RPMI7951 (cell line): ENCODE measurements at regions not wholly inside any gene's neighbourhood (a gene's known extent, or its start where the extent isn't known, plus 50 kb on each side); places are given as distances from the start of the nearest gene placed in this dataset.
"Not testable (repeated sequence)": the region's sequence is repeated elsewhere in the genome, so short reads cannot be mapped to it uniquely, and the experiment has no call there.

Experiments
- DNase-seq: peaks from one replicate; pipeline ENCODE4 v3.0.0-alpha.2; 2012; ENCODE audit warnings: low read depth

DNA sequence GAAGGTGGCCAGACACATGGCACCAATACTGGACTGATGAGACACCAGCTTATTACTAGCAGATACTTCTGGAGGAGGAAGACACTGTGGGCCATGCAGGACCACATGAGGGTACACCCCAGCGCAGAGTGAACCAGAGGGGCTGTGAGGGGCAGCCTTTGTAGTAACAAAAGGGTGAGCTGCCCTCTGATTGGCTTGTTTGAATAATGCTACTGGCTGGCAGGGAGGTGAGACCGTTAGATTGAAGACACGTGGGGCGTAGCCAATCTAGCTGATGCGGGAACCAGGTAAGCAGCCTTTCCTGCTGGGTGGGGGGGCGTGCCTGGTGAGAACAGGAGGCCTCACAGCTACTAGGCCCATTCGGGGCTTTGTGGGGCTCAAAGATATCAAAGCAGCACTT is 102.8 kb upstream of the SEC14L1 start:
- no peak for DNase-seq

DNA sequence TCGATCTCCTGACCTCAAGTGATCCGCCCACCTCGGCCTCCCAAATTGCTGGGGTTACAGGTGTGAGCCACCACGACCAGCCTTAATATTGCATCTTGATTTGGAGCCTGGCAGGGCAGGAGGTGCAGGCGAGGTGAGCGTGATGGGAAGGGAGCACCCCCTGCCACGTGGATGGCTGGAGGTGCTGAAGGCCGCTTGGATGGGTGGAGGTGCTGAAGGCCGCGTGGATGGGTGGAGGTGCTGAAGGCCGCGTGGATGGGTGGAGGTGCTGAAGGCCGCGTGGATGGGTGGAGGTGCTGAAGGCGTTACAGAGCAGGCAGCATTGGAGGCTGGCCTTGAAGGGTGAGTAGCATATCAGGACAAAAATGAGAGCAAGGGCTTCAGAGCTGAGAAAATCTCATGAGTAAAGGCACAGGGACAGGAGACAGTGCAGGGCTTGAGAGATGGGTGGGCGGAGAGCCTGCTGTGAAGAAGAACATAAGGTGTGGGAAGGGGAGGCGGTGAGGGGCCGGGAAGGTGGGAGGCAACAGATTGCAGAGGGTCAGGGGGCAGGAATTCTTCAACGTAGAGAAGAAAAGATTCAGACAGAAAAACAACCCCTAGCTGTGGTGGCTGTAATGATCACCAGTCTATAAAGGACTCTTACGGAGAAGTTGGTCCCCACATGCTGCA is 101.7 kb upstream of the SEC14L1 start:
- DNase-seq, result no peak

DNA sequence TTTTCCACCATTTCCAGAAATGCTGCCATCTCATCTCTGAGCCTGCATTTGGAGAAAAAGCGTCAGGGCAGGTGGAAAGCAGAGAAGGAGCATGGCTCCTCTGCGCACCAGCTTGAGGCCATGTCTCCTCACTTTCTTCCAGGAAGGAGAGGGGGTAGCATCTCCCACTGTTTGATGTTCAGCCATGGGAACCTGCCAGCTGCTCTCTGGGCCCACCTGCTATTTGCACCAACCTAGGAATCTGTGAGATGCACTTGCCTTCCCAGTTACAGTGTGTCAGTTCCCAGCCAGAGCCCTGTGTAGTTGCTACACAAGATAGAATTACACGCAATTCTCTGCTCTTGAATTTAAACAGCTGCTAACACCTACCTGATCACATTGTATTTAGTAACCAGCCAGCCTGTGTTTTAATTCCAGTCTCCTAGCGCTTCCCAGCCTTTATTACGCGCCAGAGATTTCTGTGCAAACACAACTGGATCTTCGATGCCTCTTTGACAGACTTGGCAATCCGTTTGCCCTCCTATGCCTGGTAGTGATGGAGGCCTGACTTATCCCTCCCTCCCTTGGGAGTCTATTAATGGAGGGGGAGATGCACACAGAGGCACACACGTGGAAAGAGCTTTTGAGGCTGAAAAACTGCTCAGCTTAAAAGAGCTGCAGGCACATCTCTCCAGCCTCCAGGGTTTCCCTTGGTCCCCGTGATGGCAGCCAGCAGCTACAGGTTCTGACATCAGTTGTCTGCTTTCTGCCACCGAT is 98.1 kb upstream of the SEC14L1 start:
- DNase-seq, result no peak

DNA sequence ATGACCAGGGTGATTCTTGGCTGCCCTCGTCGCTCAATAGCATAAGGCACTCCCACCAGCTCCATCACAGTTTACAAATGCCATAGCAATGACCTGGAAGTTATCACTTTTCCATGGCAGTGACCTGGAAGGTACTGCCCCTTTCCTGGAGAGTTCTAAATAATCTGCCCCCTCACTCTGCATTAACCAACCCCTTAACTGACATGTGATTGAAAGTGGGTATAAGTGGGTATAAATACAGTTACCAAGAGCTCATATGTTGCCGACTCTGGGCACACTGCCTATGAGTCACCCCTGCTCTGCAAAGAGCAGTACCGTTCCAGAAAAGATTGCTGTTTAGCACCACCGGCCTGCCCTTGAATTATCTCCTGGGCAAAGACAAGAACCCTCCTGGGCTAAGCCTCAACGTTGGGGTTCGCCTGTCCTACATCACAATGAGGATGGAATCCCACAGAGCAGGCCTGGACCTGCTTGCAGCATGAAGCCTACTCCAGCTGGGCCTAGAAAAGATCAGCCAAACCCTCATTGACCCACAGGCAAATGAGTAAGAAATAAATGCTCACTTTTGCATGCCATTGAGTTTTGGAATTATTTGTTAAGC is 95.2 kb upstream of the SEC14L1 start:
- peak; percentile 58 for DNase-seq

DNA sequence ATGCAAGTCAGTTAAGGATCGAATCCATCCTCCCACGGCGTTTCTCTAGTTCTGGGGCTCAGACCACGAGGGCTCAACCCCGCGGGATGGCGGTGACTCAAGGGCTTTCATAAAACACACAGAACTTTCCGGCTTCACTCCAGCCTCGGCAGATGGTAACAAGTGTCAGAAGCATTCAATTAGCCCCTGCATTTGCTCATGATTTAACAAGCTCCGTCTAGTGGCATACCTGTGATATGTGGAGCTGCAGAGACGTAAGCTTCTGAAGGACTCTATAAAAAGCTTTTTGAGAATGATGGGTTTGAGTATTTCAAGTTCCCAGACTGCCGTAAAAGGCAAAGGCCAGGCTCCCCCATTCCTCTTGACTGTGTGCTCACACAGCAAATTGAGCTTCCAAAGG is 91.3 kb upstream of the SEC14L1 start:
- DNase-seq, result peak; percentile 30

DNA sequence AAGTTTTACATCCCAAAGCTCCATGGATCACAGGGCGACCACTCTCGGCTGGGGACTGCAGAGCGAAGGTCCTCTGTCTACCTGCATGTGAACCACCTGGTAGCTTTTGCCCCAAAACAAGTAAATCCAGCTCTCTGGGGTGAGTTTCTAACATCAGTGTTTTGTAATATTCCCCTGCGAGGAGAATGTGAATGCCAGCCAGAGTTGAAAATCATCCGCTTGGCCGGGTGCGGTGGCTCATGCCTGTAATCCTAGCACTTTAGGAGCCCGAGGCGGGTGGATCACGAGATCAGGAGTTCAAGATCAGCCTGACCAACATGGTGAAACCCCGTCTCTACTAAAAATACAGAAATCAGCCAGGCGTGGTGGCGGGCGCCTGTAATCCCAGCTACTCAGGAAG is 89.9 kb upstream of the SEC14L1 start:
- not testable (repeated sequence) for DNase-seq

DNA sequence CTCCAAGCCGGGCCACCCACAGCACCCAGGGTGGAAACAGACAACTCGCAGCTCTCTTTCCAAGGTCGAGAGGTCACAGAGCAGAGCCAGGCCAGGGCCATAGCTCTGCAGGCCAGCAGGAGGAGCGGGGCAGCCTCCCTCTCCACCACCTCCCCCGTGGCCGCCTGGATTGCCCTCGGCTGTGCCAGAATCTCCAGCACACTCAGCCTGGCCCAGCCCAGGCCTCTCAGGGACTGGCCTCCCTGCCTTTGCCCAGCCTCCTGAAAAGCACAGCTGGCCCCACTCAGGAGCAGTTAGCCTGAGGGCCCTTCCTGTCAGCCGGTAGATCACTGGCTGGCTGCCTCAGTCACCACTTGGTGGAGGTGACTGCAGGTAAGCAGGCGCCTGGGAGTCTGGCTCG is 85.8 kb upstream of the SEC14L1 start:
- DNase-seq, result no peak

DNA sequence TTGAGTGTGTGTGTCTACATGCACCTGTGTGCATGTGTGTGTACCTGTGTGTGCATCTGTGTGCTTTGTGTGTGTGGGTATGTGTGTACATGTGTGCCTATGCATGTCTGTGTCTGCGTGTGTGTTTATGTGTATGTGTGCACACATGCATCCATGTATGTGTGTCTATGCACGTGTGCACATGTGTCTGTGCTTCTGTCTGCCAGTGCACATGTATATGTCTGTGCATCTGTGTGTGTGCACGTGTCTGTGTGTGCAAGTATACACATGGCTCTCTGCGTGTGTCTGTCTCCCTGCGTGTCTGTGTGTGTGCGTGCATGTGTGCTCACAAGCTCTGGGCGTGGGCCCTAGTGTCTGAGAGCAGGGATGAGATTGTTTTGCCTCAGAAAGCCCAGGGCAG is 85.3 kb upstream of the SEC14L1 start:
- DNase-seq, result no peak

DNA sequence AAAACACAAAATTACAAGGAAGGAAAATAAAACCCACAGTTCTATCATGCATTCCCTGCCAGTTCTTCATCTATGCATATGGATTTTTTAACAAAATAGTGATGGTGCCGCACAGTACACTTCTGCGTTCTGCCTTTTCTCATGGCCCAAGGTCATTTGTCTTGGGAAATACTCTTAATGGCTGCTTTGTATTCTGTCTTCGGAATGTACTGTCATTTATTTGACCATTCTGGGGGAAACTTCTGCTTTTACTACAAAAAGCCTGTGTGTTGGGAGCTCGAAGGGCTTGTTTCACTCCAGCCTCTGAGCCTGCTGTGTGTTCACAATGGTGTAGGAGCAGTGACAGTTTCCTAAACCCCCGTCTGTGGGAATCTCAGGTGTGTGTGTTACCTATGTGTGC is 82.8 kb upstream of the SEC14L1 start:
- DNase-seq, result no peak

DNA sequence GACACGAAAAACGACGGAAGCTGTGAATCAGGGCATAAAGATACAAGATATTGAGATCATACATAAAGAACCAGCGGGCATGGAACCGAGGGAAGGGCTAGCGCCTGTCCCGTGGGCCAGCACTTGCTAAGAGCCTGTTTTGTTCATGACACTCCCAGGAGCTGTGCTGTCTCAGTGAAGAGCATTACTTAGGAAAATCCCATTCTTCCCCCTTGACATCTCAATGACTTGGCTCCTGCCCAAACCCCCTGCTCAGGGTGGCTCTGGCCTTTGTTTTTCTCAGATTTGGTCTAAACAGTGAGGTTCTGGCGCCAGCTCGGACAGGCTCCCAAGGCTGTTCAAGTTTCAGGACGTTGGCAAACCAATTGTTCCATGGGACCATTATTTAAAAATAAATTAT is 79.1 kb upstream of the SEC14L1 start:
- DNase-seq, result no peak

DNA sequence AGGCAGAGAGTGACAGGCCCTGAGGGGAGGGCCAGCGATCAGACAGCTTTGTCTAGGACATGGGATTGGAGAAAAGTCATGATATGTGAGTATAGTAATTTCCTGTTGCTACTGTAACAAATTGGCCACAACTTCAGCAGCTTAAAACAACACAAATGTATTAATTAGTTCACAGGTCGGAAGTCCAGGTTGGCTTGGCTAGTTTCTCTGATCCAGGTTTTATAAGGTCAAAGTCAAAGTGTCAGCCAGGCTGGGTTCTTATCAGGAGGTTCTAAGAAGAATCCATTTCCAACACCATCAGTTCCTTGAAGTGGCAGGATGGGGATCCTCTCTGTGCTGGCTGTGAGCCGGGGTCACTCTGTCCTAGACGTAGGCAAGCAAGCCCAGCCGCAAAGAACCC is 76.2 kb upstream of the SEC14L1 start:
- DNase-seq, result no peak

DNA sequence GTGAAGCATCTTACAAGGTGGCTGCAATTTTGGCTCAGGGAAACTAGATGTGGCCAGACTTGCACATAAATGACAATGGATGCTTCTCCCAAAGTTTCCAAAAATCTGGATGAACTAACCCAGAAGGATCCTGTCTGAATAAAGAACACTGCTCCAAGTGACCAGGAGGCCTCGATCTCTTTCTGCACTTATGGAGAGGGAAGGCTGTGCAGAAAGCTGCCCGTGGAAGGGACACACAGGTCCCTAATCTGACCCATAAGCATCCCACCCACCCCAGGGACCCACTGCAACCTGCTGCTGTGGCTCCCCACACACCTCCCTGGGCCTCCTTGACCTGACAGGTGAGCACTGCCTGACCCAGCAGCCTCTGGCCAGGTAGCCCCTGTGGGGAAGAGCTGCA is 74.6 kb upstream of the SEC14L1 start:
- DNase-seq, result no peak

DNA sequence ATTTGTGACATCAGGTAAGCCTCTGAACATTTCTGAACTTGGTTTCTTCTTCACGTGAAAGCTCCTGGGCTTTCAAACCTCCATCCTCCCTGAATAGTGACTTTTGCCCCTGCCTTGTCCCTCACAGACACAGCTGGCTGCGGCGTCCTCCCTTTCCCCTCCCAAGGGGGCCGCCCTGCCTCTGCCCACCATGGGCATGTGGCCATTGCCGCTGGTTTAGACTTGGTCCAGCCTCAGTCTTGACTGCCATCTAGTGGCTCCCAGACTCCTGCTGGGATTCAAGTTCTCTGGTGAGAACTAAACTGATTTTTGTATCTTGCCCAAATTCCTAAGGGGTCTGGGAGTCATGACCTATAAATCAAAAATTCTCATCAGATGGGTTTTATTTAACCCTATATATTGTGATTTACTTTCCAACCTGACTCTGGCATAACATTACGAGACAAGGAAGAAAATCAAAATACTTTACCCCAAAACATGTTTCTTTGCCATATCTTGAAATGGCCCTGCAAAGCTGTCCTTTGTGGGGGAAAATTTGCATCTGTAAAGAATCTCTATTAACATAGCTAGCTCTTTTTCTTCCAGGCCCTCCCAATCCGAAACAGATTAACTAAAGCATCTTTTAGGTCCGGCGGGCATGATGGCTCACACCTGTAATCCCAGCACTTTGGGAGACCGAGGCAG is 73.9 kb upstream of the SEC14L1 start:
- peak; percentile 51 for DNase-seq

DNA sequence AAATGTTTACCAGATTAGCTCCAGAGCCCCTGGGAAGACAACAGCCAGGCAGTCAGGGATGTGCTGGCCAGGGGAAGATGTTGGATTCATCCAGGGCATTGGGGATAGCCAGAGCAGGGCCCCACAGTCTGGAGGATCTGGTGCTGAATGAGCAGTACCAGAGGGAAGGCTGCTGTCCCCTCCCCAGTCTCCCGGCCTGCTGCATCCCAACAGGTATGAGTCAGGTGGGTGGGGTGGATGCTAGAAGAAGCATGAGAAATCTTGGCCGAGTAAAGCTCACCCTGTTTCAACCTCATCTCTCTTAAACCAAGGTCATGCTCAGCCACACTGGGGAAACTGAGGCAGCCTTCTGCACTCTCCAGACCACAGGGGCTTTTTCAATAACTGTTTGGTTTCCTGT is 71.9 kb upstream of the SEC14L1 start:
- DNase-seq, result no peak

DNA sequence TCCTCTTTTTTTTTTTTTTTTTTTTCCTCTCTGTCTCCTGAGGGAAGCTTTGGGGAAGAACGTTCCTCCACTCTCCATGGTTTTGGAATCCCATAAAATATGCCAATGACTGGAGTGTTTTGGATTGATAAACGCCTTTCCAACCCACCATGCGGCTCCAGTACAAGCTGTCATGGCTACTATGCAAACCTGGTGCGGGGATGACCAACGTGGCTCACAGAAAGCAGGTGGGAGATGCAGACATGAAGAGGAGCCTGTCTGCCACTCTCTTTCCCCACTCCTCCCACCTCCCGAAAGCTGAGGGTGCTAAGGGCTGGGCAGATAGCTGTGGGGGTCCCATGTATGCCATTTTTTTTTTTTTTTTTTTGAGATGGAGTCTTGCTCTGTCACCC is 69.9 kb upstream of the SEC14L1 start:
- no peak for DNase-seq

DNA sequence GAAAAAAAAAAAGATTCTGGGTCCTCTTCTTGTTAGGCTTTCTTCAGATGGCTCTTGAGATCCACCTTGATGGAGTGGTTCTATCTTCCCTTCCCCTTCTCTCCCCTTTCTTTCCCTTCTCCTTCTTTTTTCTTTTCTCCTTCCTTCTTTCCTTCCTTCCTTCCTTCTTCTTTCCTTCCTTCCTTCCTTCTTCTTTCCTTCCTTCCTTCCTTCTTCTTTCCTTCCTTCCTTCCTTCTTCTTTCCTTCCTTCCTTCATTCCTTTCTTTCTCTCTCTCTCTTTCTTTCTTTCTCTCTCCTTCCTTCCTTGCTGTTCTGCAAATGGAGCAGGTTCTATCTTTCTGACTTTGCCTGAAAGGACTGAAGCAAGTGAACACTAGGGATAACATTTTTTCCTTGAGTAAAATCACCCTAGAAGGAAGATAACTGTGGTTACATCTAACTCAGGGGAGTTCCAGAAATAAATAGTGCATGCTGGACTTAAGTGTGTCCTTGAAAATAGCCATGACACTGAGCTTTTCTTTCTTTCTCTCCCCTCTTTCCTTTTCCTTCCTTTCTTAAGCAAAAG is 68.8 kb upstream of the SEC14L1 start:
- DNase-seq, result no peak

DNA sequence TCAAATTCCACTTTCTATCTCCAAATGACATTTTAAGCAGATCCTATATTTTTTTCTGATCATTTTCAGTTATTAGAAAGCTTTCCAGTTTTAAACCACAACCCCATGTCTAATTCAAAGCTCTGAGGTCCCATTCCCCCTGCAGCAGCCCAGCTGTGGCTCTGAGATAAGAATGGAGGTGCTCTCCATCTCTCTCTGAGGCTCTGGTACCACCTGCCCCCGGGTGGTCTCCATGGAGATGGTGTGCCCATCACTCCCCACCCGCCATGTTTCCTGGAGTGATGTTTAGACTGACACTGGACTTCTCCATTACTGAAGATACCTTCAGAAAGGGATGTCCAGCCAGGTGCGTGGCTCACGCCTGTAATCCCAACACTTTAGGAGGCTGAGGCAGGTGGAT is 68.1 kb upstream of the SEC14L1 start:
- DNase-seq, result no peak

DNA sequence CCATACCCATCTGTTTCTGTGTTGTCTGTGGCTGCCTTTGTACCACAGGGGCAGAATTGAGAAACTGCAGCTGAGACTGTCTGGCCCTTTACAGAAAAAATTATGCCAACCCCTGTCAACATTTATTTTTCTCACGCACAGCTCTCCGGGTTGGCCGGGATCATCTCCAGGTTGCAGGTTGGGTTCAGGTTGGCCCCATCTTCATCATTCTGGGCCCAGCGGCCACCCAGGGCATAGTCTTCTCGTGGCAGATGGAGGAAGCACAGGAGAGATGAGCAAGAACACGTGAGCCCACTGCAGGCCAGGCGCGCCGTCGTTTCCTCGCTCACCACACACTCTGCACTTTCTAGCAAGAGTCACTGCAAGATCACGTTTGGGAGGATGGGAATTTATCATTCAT is 66.1 kb upstream of the SEC14L1 start:
- no peak for DNase-seq

DNA sequence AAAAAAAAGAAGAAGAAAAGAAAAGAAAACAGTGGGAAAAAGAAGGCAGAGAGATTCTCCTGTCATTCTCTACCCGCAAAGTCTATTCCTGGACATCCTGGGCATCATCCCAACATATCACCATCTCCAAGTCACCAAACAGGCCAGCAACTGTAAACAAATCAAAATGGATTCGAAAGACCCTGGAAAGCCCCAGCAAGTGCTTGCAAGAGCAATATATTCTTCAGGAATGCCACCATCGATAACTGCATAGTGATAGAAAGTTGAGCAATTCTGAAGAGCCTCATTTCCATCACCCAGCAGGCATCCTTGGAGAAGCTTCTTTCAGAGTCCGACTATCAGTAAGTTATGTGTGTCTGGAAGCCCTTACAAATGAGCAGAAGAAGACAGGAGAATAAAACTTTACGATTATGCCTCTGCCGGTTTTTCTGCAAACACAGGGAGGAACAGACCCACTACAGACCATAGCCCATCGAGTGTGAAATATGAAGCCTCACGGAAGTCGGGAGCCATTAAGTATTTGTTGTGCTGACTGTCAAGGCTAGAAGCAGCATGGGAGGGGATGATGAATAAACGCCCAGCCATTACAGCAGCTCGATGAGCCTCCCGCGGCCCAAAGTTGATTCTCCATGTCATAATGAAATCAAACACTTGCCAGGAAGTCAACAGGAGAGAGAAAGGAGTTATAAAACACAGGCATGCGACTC is 64.5 kb upstream of the SEC14L1 start:
- peak; percentile 18 for DNase-seq

DNA sequence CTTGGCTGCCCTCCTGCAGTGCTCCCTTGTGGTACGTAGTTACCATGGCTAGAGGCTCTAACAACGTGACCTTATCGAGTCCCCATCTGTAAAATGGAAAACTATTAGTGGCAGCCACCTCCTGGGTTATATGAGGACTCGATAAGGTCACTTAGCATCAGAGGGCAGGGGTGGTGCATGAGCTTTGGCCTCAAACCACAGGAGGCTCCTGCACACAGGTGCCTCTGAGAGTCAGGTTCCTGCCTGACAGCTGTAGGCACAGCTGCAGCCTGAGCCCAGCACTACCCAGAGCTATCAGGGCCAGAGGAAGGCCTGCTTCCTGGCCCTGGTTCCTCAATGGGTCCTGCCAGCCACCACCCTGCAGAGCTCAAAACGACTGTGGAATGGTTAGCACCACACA is 57.2 kb upstream of the SEC14L1 start:
- DNase-seq, result no peak

DNA sequence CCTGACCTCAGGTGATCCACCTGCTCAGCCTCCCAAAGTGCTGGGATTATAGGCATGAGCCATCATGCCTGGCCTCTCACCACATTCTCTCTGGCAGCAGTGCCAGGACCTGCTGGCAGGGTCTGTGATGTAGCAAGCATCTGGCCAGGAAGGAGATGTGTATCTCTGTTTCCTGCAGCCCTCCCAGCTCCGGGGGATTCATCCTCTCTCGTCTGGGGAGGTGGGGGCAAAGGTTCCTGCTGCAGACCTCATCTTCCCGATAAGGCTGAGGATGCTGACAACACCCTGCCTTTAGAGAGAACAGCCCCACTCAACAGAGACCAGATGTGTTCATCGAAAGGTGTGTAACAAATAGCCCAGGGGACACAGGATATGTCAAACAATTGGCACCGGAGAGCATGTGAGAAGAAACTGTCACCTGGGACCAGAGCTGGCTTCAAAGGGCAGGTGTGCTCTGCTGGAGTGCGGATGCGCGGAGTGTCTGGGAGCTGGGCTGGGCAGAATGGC is 54.8 kb upstream of the SEC14L1 start:
- no peak for DNase-seq
